Right kidney (tissue), 1 donor: ENCODE measurements at regions not wholly inside any gene's neighbourhood (a gene's known extent, or its start where the extent isn't known, plus 50 kb on each side); places are given as distances from the start of the nearest gene placed in this dataset.

Experiments
- DNase-seq: peaks from one replicate; pipeline ENCODE4 v3.0.0-alpha.2; 2016

DNA sequence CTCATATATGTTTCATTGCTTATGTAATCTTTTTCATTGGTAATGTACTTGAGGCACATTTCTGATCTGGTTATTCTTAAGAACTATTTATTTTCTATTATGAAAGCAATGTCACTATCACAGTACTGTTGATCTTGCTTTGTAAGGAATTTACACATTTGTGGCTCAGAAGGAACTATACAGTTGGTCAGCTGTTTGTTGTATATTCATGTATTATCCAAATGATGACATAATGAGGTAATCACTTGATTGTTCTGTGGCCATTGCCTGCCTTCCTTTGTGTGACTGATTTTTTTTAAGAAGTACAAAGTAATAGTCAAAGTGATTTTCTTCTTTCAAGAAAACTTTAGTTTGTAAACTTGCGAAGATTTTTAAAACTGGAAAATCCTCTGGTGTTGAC lies 399.9 kb downstream of the TMEM161B start:
- no peak for DNase-seq

DNA sequence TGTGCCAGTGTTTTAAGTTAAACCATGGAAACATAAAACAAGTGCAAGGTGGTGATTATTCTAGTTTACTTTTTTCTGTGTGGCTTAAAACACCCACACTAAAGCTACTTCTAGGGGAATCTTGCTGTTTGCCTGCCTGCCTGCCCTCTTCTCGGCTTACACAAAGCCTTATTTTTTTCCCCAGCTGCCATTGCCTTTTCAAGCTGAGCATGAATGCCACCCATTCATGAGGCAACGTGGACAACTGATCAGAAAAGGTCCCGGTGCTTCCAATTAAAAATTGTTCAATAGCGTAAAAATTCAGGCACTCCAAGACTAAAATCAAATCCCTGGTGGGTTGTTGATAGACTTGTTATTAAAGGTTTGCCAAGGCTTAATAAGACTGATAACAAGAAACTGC lies 401.4 kb downstream of the TMEM161B start:
- no peak for DNase-seq

DNA sequence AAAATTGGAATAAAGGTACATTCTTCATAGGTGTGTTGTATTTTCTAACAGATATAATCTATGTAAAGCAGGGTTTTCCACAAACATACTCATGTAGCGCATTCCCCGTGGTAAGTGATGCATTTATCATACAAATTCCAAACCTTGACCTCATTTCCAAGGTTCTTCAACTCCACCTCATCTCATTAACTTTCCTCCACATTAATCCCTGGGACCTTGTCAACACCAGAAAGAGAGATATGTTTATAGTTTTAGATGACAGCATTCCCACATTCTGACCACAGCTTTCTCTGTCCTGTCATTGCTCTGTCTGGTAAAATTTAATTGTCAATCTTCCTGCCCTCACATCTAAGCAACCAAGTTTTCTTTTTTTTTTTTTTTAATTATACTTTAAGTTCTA lies 415.1 kb downstream of the TMEM161B start:
- no peak for DNase-seq

DNA sequence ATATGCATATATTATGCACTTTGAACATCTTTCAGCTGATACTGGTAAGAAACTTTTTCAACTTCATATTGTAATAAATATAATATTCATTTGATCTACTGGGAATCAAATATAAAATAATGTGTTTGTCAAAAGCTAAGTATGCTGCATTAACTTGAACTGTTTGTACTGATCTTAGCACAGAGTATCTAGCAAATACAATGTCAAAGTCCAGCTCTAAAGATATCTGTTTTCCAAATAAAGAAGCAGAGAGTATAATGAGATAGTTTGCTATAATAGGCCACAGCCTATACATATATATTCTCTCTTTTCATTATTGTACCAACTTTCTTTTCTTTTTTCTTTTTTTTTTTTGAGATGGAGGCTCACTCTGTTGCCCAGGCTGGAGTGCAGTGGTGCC lies 417.0 kb downstream of the TMEM161B start:
- no peak for DNase-seq

DNA sequence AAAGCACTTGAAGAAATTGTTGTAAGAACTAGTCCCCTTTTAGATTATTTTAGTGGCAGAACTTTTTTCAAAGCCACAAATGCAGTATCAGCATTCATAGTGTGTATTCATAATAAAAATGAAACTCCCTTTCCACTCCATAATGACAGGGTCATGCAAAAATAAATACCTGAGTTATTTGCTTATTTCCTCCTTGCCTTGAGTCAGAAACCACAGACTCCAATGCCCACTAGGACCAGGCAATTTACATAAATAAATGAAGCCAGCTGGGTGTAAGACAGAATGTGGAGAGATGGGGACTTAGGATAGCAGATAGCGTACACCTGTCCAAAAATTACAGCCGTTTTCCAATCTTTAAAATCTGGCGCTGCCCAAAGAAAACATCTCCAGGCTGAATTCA lies 417.8 kb downstream of the TMEM161B start:
- no peak for DNase-seq

DNA sequence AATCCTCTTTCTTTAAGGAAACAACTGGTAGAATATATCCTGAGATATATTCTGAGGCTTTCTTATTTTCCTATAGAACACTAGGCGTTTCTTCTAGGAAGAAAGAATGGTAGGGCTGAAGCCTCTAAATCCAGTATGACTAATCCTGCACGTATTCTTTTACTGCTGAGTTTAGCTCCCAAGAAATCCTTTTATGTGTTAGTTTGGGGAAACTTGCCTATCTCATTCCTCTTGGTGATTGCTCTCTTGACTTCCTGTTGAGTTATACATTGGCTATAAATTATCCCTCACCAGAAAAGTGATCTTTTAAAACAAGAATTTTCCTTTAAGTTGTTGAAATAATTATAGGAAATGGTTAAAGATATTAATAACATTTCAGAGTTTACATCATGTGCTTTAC lies 422.9 kb downstream of the TMEM161B start:
- DNase-seq, result no peak

DNA sequence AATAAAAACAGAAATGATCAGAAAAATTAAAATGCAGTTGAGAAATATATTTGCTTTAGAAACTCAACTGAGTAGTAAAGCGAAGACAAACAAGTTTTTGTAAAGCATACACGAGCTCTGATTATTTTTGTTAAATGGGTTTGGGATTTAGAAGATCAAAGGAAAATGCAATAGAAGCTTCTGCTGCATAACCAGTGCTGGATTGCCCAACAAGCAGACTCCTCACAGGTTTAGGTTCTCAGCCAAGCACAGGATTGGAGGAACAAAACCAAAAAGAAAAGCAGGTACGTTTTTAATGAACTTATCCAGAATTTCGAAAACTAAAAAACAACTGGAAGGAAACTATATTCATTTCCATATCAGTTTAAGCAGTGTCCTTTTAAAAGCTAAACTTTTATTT lies 423.8 kb downstream of the TMEM161B start:
- DNase-seq, result no peak

DNA sequence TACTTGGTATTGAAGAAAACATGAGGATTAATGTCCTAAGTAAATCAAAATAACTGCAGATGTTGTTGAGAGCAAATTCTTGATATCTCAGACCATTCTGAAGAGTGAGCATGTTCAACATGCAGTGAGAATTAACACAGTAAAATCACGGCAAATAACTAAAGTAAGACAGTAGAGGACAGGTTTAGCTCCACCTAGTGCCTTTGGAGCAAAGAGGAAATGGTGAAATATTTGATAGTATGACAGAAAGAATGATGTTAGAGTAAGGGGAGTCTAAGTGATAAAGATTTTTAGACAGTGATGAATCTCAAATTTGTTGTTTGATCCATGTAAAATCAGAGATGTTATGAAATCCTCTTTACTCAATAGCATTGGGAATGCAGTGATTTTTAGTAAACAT lies 424.2 kb downstream of the TMEM161B start:
- no peak for DNase-seq

DNA sequence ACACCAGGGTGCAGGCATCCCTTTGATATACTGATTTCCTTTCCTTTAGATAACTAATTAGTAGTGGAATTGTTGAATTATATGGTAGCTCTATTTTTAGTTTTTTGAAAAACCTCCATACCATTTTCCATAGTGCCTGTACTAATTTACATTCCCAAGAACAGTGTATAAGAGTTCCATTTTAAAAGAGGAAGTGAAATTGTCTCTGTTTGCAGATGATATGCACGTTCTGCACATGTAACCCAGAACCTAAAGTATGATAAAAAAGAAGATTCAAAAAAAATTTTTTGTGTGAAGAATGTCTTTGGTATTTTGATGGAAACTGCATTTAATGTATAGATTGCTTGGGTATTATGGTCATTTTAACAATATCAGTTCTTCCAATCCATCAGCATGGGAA lies 424.0 kb upstream of the CCNH start:
- DNase-seq, result no peak

DNA sequence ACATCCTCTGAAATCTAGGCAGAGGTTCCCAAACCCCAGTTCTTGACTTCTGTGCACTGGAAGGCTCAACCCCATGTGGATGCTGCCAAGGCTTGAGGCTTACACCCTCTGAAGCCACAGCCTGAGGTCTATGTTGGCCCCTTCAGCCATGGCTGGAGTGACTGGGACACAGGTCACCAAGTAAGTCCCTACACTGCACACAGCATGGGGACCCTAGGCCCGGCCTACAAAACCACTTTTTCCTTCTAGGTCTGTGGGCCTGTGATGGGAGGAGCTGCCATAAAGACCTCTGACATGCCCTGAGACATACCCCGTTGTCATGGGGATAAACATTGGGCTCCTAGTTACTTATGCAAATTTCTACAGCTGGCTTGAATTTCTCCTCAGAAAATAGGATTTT lies 418.8 kb upstream of the CCNH start:
- DNase-seq, result no peak

DNA sequence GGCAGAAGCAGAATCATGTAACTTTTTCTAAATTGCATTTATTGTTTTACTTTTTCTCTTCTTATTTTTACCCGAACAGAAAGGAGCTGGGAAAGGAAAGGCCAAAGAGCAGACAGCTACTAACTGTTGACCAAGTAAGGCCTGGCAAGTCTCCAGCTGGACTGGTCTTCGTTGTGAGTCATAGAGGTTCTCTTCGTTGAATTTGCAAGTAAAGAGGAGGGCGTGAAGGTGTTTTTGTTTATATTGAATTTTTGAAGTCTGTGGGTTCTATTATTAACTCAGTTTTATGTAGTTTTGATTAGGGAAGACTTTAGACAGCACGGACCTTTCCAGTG lies 416.5 kb upstream of the CCNH start:
- DNase-seq, result no peak

DNA sequence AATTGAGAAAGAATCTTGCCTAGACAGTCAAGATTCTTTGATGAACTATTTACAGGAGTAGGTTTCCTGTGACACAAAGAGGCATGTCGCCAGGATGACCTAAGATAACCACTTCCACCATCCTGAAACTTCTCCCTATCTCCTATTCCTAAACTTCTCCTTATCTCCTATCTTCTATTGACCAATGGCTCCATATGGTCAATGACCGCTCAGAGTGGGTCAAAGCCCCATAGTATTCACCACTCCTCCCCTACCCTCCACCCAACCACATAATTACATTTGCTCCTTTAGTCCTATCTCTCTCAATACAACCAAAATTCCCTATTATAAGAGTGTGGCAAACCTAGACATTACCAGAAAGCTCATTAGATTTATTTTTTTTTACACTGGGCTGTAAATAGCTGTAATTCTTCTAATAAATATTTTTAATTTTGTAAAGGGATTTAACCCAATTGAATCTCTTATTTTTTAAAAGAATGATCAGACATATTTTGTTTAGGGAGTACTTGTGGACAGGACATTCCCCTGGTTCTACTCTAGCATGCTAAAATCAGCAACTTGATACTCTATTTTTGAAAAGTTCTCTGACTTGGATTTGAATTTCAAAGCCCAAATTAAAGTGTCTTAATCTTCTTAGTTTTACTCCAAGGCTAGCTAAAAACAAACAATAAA lies 416.0 kb upstream of the CCNH start:
- DNase-seq, result no peak

DNA sequence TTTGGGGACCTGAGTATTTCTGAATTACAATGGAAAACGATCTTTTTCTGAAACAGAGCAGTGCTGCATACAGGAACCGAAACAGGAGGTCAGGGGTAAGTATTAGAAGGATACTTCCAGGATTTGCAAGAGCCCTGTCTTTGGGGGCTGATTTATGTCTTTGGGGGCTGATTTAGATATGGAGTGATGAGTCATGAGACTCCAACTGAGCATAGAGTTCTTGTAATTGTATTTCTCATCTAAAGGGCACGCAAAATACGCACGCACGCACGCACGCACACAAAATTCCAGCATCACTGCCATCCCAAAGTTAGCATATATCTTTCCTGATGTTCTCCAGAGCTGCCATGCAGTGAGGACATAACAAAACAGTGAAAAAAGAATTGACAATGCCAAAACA lies 414.8 kb upstream of the CCNH start:
- DNase-seq, result no peak

DNA sequence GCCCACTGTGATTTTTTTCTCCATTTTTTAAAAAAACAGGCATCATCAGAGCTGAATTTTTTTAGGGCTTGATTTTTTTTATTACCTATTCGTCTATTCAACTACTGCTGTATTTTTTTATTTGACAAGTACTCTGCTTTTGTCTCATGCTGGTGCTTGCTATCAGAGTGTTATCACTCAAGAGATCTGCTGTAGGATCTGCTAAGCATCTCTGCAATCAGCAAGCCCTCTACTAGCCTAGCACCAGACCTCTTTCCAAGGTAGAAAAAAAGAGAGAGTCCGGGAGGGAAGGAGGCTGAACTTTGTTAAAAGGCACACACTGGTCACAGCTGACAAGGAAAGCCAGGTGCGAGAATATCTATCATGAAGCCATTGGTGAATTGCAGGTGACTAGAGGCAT lies 413.8 kb upstream of the CCNH start:
- DNase-seq, result no peak

DNA sequence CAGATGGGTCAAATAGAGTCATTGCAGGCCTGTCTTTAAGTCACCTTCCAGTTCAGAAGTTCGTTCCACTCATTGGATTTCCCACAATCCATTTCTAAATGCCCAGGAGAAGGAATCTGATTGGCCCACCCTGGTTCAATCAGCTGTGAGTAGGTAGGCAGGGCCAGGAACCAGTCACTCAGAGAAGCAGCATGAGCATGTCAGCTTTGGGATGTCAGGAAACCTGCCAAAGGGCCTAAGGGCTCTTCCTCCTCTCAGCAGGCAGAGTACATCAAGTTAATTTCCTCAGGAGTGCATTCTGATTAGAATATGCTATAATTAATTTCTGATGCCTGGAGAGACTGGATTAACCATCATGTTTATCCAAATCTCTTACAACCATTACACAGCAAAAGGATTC lies 412.9 kb upstream of the CCNH start:
- no peak for DNase-seq

DNA sequence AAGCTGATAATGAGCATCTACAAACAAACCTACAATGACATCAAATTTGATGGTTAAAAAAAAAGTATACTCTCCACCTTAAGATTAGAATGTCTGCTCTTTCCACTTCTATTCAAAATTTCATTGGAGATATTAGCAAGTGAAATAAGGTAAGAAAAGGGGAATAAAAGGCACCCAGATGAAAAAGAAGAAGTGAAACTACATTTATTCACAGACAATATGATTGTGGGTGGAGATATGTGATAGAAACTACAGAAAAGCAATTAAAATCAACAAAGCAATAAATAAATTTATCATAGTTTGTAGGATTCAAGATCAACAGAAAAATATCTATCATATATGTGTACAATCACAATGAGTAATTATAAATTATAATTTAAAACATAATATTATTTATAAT lies 395.1 kb upstream of the CCNH start:
- no peak for DNase-seq

DNA sequence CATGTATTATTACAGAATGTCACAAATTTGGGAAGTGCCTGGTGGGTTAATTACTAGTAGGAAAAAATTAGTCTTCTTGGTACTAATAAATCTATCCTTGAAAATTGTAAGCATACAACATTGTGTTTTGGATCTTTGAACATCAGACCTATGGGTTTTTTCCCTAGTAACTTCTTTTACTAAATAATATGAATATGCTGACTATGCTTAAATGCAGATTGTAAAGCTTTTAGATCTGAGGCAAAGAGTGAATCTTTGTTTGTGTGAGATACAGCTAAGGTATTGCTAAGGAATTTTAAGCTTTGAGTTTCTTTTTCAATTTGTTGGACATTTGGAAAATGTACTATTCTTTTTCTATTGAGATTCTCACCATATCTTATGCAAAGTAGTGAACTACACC lies 390.6 kb upstream of the CCNH start:
- no peak for DNase-seq

DNA sequence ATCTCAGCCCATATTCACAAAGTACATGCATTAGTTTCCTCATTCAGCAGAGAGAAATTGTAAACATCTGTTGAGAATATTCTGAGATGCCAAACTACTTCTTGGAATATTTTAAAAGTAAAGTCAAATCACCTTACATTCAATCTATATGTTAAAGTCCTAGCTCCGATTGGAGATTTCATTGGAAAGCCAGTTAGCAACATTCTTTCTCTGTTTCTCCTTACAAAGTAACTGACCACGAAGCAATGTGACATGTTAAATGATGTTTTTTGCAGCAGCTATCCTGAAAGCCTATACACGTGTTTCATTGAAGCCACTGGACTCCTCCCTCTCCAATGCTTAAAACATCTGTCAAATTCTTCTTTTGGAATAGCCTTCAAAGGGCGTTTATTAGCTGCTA lies 379.1 kb upstream of the CCNH start:
- no peak for DNase-seq

DNA sequence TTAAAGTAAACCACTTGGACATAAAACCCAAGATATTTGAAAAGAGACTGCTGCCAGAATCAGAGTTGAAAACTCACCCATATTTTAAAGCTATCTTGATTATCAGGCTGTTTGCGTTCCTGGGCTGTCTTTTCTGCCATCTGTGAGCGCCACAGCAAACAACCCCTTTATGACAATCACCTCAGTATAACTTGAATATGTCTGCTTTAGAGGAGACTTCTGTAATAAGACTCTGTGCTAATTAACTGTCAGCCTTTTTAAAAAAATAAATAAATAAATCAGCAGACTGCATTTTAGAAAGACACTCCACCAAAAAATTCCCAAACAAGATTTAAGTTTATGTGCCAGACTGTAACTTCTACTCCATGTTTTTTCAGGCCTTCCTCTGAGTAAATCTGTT lies 375.7 kb upstream of the CCNH start:
- no peak for DNase-seq

DNA sequence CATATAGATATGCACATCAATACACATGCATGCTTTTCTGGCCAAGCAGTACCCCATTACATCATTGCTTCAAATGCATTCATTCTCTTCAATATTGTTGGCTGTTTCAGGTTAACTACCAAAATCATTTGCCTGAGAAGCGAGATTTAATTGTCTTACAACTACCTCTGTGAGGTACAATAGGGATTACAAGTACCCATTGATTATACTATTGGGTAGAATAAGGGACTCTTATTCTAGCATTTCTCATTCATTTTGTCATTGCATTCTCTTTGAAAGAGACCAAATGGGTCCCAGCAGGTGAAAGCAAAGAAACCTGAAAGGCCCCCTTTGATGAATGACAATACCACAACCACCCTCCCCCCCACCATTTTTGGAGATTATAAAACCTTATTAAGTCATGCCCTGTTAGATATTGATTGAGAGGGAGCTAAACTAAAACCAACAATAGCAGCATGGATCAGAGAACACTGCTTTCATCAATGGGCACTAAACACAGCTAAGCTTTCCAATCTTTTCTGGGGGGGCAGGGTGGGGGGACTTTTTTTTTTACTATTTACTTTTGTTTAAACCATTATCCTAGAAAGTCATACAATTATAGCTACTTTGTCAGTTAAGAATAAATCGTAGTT lies 375.0 kb upstream of the CCNH start:
- DNase-seq, result no peak

DNA sequence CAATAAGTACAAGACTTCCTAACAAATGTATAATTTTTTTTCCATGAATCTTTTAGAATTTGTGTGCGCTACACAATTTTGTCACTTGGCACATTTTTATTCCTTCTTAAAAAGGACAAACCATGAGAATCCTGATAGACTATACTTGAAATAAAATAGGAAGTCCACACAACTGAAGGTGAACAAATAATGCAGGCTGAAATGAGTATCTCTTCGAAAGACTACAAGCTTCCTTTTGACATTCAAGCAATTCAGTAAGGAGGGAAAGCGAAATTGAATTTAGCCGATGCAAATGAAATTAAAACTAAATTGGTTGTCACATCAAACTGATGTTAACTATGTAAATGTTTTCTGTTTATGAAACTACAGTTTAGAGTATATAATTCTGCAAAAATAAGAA lies 374.4 kb upstream of the CCNH start:
- DNase-seq, result no peak

DNA sequence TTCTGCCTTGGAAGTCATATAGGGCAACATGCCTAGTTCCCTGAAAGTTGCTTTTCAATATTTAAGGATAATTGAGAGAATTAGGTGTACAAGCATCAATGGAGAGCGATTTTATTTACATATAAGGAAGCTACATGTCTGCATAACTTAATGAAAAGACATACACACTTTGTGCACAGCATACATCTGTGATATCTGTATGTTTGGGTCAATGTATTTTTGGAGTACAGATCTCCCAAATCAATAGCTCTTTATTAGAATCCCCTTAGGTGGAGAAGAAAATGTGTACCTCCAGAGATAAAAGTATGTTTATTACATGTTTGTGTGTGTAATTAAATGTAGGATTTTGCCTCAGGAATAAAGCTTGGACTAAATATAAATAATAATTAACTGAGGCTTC lies 373.7 kb upstream of the CCNH start:
- no peak for DNase-seq

DNA sequence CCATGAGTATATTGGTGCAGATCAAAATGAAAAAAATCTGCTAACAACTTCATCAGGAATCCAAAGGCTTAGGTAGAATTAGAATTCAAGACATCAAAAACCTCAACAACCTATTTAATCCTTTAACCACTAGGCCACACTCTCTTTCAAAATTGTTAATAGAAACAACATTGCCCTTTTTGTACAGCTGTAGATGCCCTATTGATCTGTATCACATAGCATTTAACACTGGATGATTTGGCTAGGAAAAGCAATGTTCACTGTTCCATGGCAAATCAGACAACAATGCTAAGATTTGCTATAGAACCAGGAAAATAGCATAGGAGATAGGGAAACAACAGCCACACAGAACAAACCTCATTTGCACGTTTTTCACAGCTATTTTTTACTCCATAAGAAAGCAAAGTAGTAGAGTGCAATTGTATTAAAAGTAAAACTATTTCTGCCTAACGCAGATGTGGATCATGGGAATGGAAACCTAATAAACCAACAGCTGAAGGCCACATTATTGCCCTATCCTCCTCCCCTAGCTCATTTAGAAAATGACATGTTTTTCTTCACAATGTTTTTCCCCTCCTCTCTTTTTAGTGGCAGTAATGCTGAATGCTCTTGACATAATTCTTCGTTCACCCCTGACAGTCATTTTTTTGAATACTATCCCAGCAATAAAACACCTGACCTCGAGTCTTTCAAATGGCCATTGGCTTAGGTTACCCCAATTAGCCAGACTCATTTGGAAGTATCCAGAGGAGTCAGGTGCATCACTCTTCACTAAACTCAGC lies 373.0 kb upstream of the CCNH start:
- DNase-seq, result no peak

DNA sequence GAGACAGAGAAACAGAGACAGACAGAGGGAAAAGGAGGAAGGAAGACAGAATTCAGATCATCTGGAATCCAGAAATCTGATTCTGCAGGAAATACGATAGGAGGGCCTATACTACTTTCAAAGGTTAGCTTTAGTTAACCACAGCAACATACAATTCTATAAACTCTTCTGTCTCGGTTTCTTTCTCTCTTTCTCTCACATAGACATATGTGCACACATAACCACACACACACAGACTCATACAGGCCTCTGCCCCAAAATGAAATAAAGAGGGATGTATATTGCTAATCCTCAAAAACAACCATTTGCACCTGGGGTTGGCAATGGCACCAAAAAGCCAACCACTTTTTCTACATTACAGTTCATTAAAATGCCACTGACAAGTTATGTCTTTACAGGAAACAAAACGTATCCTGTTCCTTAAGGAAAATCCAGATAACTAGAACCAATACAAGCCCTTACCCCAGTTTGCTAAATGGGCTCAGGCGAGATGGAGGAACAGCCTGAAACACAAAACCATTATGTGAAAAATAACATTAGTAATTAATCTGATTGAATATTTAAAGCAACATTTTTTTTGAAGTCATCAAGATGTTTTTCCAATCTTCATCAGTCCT lies 372.3 kb upstream of the CCNH start:
- no peak for DNase-seq
